ENCODE measurements at regions not wholly inside any gene's neighbourhood (a gene's known extent, or its start where the extent isn't known, plus 50 kb on each side); places are given as distances from the start of the nearest gene placed in this dataset.

DNA sequence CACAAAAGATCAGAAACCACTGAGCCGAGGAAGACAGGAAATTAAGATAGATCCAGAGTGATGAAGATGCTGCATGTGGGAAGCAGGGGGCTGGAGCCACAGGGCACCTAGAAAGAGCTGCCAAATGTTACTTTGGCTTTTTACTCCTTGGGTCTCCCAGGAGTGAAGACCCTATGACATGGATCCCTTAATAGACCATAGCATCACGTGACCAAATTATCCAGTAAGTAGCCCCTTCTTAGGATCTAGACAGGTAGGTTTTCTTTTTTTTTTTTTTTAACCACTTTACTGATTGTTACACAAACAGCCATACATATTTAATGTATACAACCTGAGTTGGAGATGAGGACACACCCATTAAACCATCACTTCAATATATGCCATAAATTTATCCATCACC, 183.9 kb upstream of the SOX21 start:
- no peak overlapping the region for H3K4me2 ChIP-seq (ENCODE audit: insufficient read depth, insufficient read length, low read length)
- H2BK5ac ChIP-seq (ENCODE audit: insufficient read length, low read length), result no peak overlapping the region
- H4K20me1 ChIP-seq (ENCODE audit: control insufficient read depth, insufficient read depth, insufficient read length), result no peaks in the 10 kb centered on the region
- H3K4ac ChIP-seq (ENCODE audit: low read depth, low read length), result no peak overlapping the region
- Mint-ChIP-seq H3K27me3 (ENCODE audit: low read depth) (no peaks in the 10 kb centered on the region), H3K9me3 (no peaks in the 10 kb centered on the region), H3K36me3 (ENCODE audit: insufficient read depth in 1 of 3, low read depth in 3 of 3) (no peaks in the 10 kb centered on the region), H3K4me1 (peaks cover 0 to 5% of the 10 kb centered on the region in 2 experiments; a peak in 2 of 4 replicates), H3K27ac (no peak overlapping the region), H3K4me3 (no peak overlapping the region)
- no peaks in the 10 kb centered on the region for H3K23me2 ChIP-seq (ENCODE audit: insufficient read length, low read depth, low read length, poor library complexity, severe bottlenecking)
- no peak overlapping the region for H4K8ac ChIP-seq (replicated peaks; ENCODE audit: insufficient read length, low read depth, low read length)
- no peak overlapping the region for H4K91ac ChIP-seq (ENCODE audit: insufficient read length, low read depth, low read length)
- H2BK120ac ChIP-seq (ENCODE audit: low read depth, low read length, poor library complexity, severe bottlenecking), result no peak overlapping the region
- no peaks in the 10 kb centered on the region for H3K4me1 ChIP-seq (ENCODE audit: insufficient read depth, low read length)
- H2AK5ac ChIP-seq (ENCODE audit: insufficient read length, low read length), result no peak overlapping the region
- H3K23ac ChIP-seq (ENCODE audit: insufficient read length, low read depth, low read length), result no peak overlapping the region
- no peak overlapping the region for H2AFZ ChIP-seq (ENCODE audit: low read length)
- no peak overlapping the region for H3K14ac ChIP-seq (ENCODE audit: insufficient read depth, low read length)
- TF ChIP-seq, protein P1, sequence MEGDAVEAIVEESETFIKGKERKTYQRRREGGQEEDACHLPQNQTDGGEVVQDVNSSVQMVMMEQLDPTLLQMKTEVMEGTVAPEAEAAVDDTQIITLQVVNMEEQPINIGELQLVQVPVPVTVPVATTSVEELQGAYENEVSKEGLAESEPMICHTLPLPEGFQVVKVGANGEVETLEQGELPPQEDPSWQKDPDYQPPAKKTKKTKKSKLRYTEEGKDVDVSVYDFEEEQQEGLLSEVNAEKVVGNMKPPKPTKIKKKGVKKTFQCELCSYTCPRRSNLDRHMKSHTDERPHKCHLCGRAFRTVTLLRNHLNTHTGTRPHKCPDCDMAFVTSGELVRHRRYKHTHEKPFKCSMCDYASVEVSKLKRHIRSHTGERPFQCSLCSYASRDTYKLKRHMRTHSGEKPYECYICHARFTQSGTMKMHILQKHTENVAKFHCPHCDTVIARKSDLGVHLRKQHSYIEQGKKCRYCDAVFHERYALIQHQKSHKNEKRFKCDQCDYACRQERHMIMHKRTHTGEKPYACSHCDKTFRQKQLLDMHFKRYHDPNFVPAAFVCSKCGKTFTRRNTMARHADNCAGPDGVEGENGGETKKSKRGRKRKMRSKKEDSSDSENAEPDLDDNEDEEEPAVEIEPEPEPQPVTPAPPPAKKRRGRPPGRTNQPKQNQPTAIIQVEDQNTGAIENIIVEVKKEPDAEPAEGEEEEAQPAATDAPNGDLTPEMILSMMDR (conservative IDR thresholded peaks at IDR 0.05), result no peak
- no peaks in the 10 kb centered on the region for H3K79me2 ChIP-seq (ENCODE audit: insufficient read depth, low read length)
- H2BK15ac ChIP-seq (ENCODE audit: low read depth, low read length), result no peak overlapping the region
- no peak overlapping the region for H3K9ac ChIP-seq (ENCODE audit: extremely low read depth, insufficient read length, low read length)
- no peaks in the 10 kb centered on the region for H3K27me3 ChIP-seq (ENCODE audit: insufficient read depth, low read length)
- no peak overlapping the region for H2BK20ac ChIP-seq (ENCODE audit: low read depth, low read length, poor library complexity, severe bottlenecking)
- no peak for DNase-seq
- H4K5ac ChIP-seq (ENCODE audit: insufficient read length, low read depth, low read length), result no peak overlapping the region
- H3K56ac ChIP-seq (ENCODE audit: insufficient read length, low read depth, low read length), result no peak overlapping the region
- no peaks in the 10 kb centered on the region for H3K79me1 ChIP-seq (ENCODE audit: insufficient read depth, low read depth, low read length, poor library complexity, severe bottlenecking)
- no peak overlapping the region for H3K27ac ChIP-seq (ENCODE audit: insufficient read length, low read depth, low read length)
- H2BK12ac ChIP-seq (ENCODE audit: insufficient read length, low read depth, low read length), result no peak overlapping the region
- no peak overlapping the region for H3K18ac ChIP-seq (ENCODE audit: insufficient read length, low read depth, low read length)
- H3T11ph ChIP-seq (ENCODE audit: low read length), result no peak overlapping the region
- no peaks in the 10 kb centered on the region for H3K9me3 ChIP-seq (ENCODE audit: control insufficient read depth, low read depth, low read length)
- no CpG with 5 or more reads among the region's 2 CpGs for WGBS (ENCODE audit: extremely low coverage, insufficient read length, low lambda C conversion rate)

Data from H9 (cell line).